PFSK-1 (cell line): ENCODE measurements at regions not wholly inside any gene's neighbourhood (a gene's known extent, or its start where the extent isn't known, plus 50 kb on each side); places are given as distances from the start of the nearest gene placed in this dataset.

Experiments
- FOXP2 ChIP-seq: optimal IDR thresholded peaks from 2 replicates; pipeline ENCODE3; 2011; ENCODE audit warnings: borderline replicate concordance, control low read depth, inconsistent platforms; ENCODE audit not compliant: insufficient read depth; ENCODE audit errors: extremely low read length, extremely low read depth
- POLR2AphosphoS5 ChIP-seq: IDR thresholded peaks from 2 replicates; pipeline ENCODE4 v1.6.1; 2012; ENCODE audit warnings: low read depth, mild to moderate bottlenecking, control low read depth, low read length, moderate library complexity
- REST ChIP-seq, 2 experiments: IDR thresholded peaks; 2 replicates each; pipeline versions ENCODE4 v1.6.1 to v1.8.0; 2011 to 2012; ENCODE audit warnings: low read depth in 2 of 2, low read length in 2 of 2, control low read depth in 1 of 2, inconsistent platforms in 1 of 2, mild to moderate bottlenecking in 1 of 2, moderate library complexity in 1 of 2; ENCODE audit not compliant: insufficient read depth in 1 of 2
- SIN3A ChIP-seq: IDR thresholded peaks from 2 replicates; pipeline ENCODE4 v1.6.1; 2012; ENCODE audit warnings: mild to moderate bottlenecking, low read length, moderate library complexity, borderline replicate concordance; ENCODE audit not compliant: insufficient read depth
- TAF1 ChIP-seq: IDR thresholded peaks from 2 replicates; pipeline ENCODE4 v1.6.1; 2012; ENCODE audit warnings: low read length, control low read depth, borderline replicate concordance; ENCODE audit not compliant: insufficient read depth

GRCh38 chr7:131618391-131618790 is 62.0 kb upstream of the PODXL start:
- TF ChIP-seq TAF1 (no peak), SIN3A (no peak), POLR2AphosphoS5 (no peak), REST (IDR thresholded peaks at IDR 0.05; ENCODE audit: insufficient read depth in 1 of 2, low read depth in 2 of 2, low read length in 2 of 2) (no peak), FOXP2 (no peak)

- TF ChIP-seq SIN3A (no peak), POLR2AphosphoS5 (no peak), FOXP2 (no peak), TAF1 (no peak), REST (IDR thresholded peaks at IDR 0.05; ENCODE audit: insufficient read depth in 1 of 2, low read depth in 2 of 2, low read length in 2 of 2) (no peak)
These were observed 60.2 kb upstream of the PODXL start for GRCh38 chr7:131616487-131617200.

DNA sequence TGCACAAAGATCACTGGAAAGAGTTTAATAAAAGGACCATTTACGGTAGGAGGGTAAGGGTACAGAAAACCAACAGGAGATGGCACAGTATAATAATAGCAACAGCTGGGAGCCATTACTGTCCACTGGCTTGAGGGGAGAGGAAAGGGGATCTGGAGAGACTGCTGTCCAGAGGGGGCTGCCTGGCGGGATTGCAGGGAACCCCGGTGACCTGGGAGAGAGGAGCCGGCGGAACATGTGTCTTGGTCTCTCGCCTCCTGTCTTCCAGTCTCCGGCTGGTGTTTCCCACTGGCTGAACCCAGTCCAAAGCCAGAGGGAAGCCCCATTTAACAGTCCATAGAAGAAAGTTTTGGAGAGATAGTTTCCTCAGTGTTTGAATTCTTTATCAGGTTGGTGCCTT is 57.5 kb upstream of the PODXL start:
- TF ChIP-seq FOXP2 (no peak), REST (IDR thresholded peaks at IDR 0.05; ENCODE audit: insufficient read depth in 1 of 2, low read depth in 2 of 2, low read length in 2 of 2) (no peak), POLR2AphosphoS5 (no peak), TAF1 (no peak)

DNA sequence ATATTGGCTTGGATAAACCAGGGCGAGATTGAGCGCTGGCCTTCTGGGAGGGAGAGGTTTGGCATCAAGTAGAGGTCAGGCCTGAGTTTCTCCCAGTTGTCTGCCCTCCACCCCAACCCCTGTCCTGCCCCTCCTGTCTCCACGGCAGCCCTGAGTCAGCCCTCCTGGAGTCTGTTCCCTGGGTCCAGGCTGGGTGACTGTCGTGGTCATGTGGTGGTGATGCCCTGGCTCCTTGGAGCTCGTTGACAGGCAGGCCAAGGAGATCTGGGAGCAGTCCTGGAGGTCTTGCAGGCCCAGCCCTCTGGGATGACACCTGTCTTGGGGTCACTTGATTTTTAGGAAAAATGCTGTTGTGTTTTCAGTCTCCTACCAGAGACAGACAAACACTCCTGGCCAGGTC is 53.6 kb upstream of the PODXL start:
- TF ChIP-seq TAF1 (no peak), REST (IDR thresholded peaks at IDR 0.05; ENCODE audit: insufficient read depth in 1 of 2, low read depth in 2 of 2, low read length in 2 of 2) (no peak), SIN3A (no peak), FOXP2 (no peak)

GRCh38 chr7:131608116-131608500 is 51.7 kb upstream of the PODXL start:
- TF ChIP-seq POLR2AphosphoS5 (no peak), FOXP2 (no peak), REST (IDR thresholded peaks at IDR 0.05; ENCODE audit: insufficient read depth in 1 of 2, low read depth in 2 of 2, low read length in 2 of 2) (no peak), SIN3A (no peak), TAF1 (no peak)
